Vagina (tissue), 2 donors: ENCODE measurements at regions not wholly inside any gene's neighbourhood (a gene's known extent, or its start where the extent isn't known, plus 50 kb on each side); places are given as distances from the start of the nearest gene placed in this dataset.

Source experiments
- POLR2A ChIP-seq, 2 donors: fragments of 450-650 bp; IDR thresholded peaks; one replicate each; pipeline ENCODE4 v1.6.1; 2017; ENCODE audit warnings: antibody characterized with exemption in 2 of 2, mild to moderate bottlenecking in 2 of 2, moderate library complexity in 2 of 2
- POLR2AphosphoS5 ChIP-seq, 2 donors: sonication (generic); formaldehyde crosslinking; IDR thresholded peaks; one replicate each; pipeline ENCODE4 v1.9.0; 2017; ENCODE audit warnings: antibody characterized with exemption in 2 of 2, mild to moderate bottlenecking in 2 of 2, low read depth in 1 of 2; ENCODE audit not compliant: insufficient read depth in 1 of 2
- TF ChIP-seq, protein P1 (sequence below), 3 experiments: fragments of 450-650 bp in 2 of 3; fragments of 200-600 bp in 1 of 3; sonication (generic) in 1 of 3; IDR thresholded peaks; one replicate each; pipeline ENCODE4 v1.5.1; 2017 to 2019; ENCODE audit warnings: antibody characterized with exemption in 3 of 3, mild to moderate bottlenecking in 2 of 3, moderate library complexity in 2 of 3

DNA sequence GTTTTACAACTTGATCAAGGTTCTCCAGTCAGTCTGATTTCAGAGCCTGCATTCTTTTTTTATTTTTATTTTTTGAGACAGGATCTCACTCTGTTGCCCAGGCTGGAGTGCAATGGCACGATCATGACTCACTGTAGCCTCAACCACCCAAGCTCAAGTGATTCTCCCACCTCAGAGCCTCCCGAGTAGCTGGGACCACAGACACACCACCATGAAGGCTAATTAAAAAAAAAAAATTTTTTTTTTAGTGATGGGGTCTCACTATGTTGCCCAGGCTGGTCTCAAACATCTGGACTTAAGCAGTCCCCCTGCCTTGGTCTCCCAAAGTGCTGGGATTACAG is 117.2 kb upstream of the NAV2 start:
- TF ChIP-seq, protein P1, sequence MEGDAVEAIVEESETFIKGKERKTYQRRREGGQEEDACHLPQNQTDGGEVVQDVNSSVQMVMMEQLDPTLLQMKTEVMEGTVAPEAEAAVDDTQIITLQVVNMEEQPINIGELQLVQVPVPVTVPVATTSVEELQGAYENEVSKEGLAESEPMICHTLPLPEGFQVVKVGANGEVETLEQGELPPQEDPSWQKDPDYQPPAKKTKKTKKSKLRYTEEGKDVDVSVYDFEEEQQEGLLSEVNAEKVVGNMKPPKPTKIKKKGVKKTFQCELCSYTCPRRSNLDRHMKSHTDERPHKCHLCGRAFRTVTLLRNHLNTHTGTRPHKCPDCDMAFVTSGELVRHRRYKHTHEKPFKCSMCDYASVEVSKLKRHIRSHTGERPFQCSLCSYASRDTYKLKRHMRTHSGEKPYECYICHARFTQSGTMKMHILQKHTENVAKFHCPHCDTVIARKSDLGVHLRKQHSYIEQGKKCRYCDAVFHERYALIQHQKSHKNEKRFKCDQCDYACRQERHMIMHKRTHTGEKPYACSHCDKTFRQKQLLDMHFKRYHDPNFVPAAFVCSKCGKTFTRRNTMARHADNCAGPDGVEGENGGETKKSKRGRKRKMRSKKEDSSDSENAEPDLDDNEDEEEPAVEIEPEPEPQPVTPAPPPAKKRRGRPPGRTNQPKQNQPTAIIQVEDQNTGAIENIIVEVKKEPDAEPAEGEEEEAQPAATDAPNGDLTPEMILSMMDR (IDR thresholded peaks at IDR 0.05), result no peak
- TF ChIP-seq POLR2AphosphoS5 (IDR thresholded peaks at IDR 0.05; ENCODE audit: insufficient read depth in 1 of 2, low read depth in 1 of 2) (no peak), POLR2A (IDR thresholded peaks at IDR 0.05) (no peak)
